Stimulated activated CD4-positive, alpha-beta T cell treated with anti-CD3 and anti-CD28 coated beads, Interleukin-12 subunit alpha, Interleukin-12 subunit beta, amount 100 ng/mL, for 24 hours (primary cell): ENCODE measurements at regions not wholly inside any gene's neighbourhood (a gene's known extent, or its start where the extent isn't known, plus 50 kb on each side); places are given as distances from the start of the nearest gene placed in this dataset.

Source experiments
- DNase-seq, 2 experiments: peaks; one replicate each; pipeline ENCODE4 v3.0.0-alpha.2; 2020; ENCODE audit warnings: low read depth in 2 of 2

- DNase-seq, result no peak
Observed at GRCh38 chr10:123409426-123409825, 255.2 kb downstream of the BUB3 start.

GRCh38 chr10:123409884-123410283 is 255.7 kb downstream of the BUB3 start:
- DNase-seq, result no peak

DNA sequence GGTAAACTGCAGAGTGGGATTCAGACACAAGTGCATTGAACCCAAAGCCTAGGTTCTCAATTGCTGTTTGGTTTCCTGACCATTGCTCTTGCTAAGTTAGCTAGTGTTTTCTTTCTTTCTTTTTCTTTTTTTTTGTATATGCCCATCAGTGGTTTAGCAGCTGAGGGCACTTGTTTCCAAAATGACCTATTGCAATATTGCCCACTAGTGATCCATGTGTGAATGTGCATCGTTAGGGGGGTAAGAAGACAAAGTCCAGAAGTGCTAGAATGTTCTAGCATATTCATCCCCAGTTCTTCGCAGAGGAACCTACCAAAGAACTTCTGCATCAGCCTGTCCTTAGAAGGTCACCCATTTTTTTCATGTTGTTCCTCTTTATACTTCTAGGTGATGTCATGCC is 252.8 kb upstream of the GPR26 start:
- DNase-seq, result no peak

GRCh38 chr10:123415523-123415922 is 250.6 kb upstream of the GPR26 start:
- DNase-seq, result no peak

DNA sequence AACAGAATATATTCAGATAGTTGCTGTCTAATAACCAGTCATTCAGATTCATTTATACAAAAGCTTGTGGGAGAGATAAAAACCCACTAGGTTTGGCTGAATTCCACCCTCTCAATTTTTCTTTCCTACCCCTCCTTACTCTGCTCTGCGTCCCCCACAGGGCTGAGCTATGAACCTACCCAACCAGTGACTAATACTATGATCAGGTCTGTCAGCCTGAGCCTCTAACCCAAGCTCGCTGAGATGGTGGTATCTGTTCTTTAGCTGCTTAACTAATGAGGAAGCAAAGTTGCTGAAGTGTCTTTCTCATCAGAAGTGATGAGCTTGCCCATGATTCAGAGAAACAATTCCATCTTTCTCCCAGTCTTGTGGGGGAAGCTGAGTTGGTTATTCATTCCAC is 248.7 kb upstream of the GPR26 start:
- no peak for DNase-seq

DNA sequence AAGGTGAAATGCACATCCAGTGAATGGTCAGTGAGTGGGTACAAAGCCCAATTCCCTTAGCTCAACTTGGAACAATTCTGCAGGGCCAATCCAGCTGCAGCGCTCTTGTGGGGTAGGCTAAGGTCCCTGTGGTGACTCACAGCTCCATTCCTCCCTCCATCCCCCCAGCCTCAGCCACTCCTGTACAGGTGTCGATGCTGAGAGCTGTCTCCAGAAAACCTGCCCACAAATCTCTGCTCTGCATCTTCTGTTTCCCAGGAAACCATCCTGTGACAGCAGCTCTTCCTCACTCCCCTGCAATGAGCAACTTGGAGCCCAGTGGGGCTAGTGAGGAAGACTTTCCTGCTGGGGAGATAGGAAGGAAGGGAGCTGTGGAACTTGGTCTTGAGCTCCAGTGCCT is 244.7 kb upstream of the GPR26 start:
- no peak for DNase-seq

GRCh38 chr10:123422261-123422660 is 243.9 kb upstream of the GPR26 start:
- no peak for DNase-seq

DNA sequence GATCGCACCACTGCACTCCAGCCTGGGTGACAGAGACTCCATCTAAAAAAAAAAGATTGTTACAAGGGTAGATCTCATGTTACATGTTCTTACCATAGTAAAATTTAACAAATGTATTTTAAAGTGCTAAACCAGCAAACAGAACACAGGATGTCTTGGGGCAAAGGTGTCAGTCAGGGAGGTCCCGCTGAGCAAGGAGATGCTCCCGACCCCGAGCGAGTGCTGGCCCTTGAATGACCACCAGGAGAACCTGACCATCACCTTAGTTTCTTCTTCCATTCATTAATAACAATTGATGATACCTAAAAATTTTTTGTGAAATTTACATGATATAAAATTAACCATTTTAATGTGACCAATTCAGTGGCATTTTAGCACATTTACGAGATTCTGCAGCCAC is 241.6 kb upstream of the GPR26 start:
- DNase-seq, result no peak

GRCh38 chr10:123425680-123426079 is 240.5 kb upstream of the GPR26 start:
- no peak for DNase-seq

DNA sequence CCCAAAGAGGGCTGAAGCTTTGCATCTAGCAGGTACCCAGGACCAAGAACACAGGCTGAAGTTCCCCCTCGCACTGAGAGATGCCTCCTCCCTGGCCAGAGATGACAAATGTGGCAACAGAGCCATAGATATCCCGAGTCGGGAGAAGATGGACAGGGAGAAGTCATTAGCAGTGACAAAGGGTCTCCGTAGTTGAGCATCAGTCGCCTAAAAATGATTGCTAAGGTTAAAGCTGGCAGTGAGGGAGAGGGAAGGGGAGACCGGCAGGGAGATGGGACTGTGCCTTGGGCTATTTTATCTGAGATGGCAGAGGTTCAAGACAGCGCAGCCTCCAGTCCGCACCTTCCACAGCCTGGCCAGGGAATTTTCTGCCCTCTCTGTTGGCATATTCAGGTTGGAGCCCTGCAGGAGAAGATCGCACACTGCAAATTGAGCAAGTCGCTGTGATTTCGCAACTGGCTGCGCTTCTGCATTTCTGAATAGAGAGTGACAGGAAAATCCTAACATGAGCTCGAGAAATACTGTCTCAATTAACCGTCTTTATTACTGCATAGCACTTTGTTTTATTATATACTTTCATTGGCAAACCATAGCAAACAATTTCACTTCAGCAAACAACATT is 238.9 kb upstream of the GPR26 start:
- no peak for DNase-seq

DNA sequence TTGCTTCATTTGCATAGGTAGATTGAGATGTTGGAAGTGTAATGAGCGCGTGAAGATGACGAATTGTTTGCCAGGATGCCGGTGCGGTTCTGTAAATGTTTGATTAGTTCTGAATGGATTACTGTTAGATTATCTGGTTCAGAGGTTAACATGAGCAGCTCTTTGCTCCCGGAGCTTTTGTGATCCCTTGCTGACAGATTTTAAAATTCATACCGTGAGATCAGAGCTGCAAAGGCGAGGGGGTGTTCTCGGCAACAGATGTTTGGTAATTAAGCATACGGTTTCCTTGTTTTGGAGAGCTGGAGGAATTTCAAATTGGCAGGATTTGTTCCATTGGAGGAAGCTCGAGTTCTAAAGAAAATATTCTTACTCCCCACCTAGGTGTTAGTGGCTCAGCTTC is 237.8 kb upstream of the GPR26 start:
- DNase-seq, result no peak

- DNase-seq, result no peak
Observed at GRCh38 chr10:123429706-123430221, 236.4 kb upstream of the GPR26 start.

GRCh38 chr10:123433539-123433938 is 232.6 kb upstream of the GPR26 start:
- DNase-seq, result no peak

GRCh38 chr10:123434435-123435039 is 231.6 kb upstream of the GPR26 start:
- no peak for DNase-seq

DNA sequence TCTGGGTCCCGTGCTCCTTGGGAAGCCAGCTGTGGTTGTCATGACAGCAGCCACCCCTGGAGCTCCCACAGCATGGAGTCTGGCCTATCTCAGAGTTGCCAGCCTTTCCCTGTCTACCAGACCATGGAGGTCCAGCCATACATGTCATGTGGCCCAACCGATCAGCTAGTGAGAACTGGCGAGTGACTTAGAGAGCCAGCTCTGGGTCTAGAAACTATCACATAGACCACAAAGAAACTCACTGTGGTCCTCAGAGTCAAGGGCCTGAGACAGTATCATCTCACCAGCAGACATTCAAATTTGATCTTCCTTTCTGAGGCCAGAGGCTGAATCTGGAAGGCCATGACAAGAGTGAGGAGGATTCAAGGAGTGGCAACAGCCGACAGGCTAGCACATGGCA is 223.3 kb upstream of the GPR26 start:
- DNase-seq, result no peak

DNA sequence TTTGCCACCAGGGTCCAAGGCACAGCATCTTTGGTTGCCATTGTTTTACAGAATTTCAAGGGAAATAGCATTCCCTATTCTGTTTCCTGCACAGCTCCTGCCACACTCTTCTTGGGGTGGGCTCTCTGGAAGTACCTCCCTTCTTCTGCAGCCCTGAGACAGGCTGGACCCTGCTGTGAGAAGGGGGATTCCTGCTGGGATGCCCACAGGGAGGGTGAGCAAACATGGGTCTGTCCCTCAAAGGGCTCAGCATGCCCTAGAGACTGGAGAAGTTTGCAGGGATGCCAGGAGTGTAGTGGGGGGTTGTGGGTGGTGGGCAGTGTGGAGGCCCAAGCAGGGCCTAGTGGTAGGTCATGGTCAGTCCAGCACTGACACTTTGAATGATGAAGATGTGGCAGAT is 222.2 kb upstream of the GPR26 start:
- no peak for DNase-seq

GRCh38 chr10:123445261-123445775 is 220.8 kb upstream of the GPR26 start:
- no peak for DNase-seq

- DNase-seq, result no peak
Observed at GRCh38 chr10:123446449-123447156, 219.6 kb upstream of the GPR26 start.

DNA sequence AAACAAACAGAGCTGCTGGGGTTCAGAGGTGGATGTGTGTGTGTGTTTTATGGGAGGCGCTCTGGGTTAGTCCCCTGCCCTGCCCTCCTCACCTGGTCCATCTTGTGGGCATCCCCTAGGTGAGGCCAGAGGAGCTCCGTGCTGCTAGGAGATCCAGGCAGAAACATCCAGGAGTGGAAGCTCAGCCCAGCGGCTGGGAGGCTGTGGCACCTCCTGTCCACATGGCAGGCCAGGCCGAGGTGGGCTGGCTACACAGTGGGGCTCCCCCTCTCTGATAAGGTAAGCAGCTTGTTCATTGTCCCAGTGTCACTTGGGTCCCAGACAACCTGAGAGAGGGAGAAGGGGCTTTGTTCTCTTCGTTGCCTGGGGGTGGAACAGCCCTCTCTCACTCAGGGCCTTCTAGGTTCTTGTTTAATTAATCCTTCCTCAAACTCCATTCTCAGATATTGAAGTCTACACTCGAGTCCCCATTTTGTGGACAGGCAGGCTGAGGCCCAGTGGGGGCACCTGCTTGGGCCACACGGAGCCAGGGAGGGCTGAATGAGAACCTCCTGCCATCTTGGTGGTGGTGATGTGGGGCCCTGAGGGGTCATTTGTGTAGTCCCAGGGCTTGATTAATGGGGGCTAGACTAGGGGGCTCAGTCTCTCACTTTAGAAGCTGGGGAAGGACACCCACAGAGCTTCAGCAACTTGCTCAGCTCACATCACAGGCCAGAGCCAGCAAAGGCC is 216.8 kb upstream of the GPR26 start:
- DNase-seq, result no peak

- no peak for DNase-seq
Observed at GRCh38 chr10:123450956-123451605, 215.1 kb upstream of the GPR26 start.

DNA sequence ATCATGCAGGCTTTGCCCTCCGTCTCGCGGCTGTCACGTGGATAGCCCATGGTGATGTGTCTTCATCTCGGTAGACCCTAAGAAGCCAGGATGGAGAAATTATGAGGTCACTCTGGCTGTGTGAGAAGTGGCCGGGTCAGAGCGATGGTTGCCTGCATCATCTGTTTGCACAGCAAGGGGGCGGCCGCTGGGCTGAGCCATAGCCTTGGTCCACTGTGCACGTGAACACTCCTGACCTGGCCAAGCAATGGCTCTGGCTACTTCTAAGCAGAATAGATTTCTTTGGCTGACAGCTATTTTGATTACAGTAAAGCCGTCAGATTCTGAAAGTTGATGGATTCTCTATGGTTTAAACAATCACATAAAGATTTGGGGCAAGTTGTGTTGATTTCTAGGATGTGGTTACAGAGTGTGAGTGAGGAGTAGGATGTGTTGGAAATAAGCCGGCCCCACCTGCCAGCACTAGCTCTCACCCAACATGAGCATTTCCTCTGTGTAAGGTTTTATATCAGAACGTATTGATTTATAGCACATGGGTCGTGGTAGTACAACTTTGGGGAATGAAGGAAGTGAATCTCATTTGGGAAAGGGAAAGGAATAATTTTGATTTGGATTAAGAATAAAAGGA is 214.4 kb upstream of the GPR26 start:
- no peak for DNase-seq
